Activated T-helper 1 cell treated with anti-CD3 and anti-CD28 coated beads, Interleukin-2, amount 50 U/mL, for 16 hours (primary cell): ENCODE measurements at regions not wholly inside any gene's neighbourhood (a gene's known extent, or its start where the extent isn't known, plus 50 kb on each side); places are given as distances from the start of the nearest gene placed in this dataset.

Source experiments
- DNase-seq, 2 donors: peaks; one replicate each; pipeline ENCODE4 v3.0.0-alpha.2; 2020; ENCODE audit warnings: low read depth in 1 of 2, low spot score in 1 of 2

DNA sequence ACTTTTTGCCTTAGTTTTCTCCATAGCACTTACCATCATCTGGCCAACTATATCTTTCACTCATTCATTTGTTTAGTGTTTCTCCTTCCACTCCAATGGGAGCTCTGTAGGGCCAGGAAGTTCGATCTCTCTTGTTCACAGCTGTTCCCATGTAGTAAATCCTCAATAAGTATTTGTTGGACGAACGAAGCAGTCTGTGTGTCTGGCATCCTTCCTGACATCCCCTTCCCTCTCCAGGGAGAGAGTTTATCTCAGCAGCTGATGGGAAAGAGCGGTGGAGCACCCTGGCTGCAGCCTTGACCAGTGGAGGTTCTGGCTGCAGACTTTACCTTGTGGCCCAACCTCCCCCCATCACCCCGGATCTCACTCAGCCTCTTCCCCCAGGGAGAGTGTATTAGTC is 141.7 kb downstream of the CHST1 start:
- DNase-seq, result no peak

DNA sequence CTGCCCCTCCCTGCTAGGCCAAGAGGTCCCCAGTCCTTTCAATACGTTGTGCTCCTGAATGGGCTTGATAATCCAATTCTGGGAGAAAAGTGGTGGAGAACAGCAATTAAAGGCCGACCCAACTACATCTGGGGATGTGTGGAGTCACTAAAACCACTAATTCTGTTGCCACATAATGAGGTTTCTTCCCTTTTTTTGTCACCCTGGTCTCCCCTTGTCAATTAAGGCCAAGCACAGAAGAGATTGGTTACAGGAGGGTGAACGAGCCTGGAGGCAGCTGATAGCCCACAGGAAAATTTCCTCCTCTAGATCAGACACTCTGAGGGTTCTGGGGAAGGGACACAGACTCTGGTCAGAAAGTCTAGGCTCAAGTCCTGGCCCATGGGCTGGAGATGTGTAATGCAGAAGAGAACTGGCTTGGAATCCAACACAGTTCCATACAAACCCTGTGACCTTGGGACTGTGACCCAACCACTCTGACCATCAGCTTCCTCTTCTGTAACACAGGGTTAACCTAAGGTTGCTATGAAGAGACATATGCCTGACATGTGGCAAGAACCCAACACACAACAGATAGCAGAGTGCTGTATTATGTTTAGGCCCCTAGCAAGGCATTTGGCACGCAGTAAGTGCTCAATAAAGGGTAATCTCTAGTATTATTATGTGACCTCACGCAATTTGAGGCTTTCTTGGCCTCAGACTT is 146.4 kb downstream of the CHST1 start:
- DNase-seq, result no peak

DNA sequence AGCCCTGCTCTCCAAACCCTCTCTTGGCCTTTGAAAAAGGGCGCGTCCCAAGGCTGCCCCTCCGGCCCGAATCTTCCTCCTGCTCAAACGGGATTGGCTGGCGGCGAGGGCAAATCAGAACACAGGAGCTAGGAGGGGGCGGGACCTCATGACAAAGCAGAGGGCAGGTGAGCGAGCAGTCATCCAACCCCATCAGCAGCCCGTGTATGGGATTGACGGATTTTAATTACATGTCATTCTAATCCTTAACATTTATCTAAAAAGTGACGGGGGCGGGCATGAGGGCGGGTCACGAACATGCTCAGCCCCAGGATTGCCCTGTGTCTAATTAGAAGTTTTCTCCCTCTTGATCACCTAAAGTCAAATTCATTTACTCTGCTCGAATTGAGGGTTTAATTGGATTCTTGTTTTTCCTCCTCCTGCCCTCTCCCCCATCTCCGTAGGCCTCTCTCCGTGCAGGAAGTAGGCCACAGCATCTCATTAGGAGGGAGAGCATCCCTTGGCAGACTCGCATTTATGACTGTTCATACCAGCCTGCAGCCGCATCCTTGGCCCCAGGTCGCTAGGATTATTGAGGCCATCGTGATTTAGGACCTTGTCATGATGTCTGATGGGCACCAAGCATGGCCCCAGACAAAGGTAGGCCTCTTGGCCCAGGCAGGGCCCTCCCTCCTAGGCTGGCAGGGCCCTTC is 147.1 kb downstream of the CHST1 start:
- no peak for DNase-seq

DNA sequence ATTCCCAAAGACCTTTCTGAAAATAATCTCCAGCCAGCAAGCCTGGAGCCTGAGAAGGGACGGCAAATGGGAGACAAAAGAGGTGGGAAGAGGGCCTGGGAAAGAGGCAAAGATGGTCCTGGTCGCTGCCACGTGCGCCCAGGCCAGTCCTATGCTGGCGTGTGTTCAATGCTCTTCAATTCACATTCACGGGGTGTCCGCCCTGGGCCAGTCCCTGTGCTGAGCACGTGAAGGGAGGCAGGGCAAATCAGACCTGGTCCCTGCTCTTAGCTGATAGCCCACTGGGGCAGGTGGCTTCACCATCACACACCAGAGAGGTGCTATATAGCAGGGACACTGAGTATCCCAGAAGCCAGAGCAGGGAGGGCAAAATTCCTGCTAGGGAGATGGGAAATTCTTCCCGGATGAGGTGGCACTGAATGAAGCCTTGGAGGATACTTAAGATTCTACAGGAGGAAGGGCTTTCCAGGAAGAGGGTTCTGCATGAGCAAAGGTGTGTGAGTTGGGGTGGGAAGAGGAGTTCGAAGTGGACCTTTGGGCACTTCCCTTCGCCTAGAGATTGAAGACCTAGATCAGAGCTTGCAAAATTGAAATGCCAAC is 148.2 kb downstream of the CHST1 start:
- DNase-seq, result no peak

DNA sequence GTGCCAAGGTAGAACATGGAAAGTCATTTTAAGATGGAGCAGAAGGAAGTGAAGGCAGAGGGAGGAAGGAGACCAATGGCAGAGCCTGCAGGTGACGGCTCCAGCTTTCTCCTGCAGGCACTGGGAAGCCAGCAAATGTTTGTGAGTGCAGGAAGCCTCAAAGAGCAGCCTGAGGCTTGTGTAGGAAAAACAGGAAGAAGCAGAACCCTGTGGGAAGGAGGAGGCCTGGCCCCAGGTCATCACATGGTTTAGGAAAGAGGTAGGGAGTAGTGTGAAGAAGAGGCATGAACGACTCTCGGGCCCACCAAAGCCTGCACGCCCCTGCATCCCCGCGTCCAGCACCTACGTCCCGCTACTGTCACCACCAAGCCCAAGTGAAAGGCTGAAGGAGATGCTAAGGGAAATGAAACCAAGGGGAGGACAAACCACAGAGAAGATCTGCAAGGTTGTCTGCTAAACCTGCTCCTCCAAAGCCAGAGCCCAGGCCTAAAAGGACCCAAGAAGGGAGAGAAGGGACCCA is 151.5 kb downstream of the CHST1 start:
- no peak for DNase-seq

DNA sequence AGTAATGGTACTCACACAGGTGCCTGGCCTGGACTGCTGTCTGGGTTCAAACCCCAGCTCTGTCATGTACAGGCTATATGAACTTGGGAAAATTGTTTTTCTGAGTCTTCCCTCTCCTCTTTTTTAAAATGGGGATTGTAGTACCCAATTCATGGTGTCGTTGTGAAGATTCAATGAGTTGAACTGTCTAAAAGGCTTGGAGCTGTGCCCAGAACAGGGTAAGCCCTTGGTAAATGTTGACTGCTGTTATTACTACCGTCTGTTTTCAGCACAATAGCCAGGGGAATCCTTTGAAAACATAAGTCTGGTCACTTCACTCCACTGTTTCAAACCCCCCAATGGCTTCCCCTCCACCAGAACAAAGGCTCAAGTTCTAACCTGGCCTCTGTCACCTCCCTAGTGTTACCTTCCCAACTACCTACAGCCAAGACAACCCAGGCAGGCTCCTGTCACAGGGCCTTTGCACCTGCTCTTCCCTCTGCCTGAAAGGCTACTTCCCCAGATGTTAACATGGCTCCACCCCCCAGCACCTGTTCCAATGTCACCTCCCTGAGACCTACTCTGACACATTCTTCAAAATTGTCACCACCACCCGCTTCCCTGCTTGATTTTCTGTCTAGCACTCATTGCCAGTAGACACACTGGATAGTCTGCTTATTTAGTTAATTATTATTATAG is 152.8 kb downstream of the CHST1 start:
- DNase-seq, result no peak

DNA sequence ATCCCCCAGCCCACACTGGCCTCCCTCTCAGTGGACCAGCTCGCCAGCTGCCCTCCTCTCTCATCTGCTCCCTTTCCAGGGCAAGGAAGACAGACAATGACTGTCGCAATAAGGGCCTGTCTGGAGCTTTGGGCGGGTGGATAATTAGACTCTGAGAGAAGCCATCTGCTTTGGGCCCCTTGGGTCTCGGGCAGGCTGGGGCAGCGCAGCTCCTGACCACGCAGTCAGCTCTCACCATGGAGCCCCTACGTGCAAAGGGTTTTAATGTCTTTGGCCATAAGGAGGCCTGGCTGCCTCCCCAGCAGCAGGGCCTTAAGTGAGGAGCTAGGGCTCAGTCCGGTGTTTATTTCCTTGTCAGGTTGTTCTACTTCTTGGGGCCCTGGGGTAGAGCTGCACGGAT is 153.9 kb downstream of the CHST1 start:
- DNase-seq, result no peak

DNA sequence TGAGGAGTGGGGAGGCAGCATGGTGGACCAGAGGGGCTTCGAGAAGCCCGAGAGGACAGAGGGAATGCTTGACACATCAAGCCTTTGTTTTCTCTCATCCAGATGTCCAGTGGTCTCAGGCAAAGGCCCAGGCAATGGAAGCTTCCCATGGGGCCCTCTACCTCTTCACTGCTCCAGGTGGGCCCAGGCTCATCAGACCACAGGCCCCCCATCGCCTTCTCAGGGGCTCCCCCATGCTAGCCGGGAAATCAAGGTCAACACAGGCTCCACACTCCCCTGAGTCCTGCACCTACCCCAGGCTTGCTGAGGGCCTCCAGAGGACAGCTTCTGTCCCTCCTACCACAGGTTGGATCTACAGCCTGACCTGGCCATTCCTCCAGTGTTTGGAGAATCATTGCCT is 157.5 kb downstream of the CHST1 start:
- no peak for DNase-seq

DNA sequence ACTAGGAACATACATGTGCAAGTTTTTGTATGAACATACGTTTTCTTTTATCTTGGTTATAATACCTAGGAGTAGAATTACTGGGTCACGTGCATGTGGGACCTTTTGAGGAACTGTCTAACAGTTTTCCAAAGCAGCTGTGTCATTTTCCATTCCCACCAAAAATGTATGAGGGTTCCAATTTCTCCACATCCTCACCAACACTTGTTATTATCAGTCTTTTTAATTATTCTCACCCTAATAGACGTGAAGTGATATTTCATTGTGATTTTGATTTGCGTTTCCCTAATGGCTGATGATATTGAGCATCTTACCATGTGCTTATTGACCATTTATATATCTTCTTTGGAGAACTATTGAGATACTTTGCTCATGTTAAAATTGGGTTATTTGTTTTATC is 162.1 kb downstream of the CHST1 start:
- no peak for DNase-seq

DNA sequence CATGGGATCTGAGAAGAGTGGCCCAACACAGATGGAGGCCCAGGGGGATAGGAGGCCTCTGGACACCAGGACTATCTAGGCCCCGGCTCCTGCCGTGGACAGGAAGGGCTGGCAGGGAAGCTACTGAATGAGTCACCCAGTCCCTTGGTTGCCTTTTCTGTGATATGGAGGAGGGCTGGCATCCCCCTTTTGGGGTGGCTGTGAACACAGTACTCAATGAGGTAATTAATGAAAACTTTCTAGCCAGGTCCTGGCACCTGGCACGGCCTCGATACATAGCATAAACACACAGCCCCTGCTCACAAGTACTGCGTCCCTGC is 163.2 kb downstream of the CHST1 start:
- DNase-seq, result no peak

DNA sequence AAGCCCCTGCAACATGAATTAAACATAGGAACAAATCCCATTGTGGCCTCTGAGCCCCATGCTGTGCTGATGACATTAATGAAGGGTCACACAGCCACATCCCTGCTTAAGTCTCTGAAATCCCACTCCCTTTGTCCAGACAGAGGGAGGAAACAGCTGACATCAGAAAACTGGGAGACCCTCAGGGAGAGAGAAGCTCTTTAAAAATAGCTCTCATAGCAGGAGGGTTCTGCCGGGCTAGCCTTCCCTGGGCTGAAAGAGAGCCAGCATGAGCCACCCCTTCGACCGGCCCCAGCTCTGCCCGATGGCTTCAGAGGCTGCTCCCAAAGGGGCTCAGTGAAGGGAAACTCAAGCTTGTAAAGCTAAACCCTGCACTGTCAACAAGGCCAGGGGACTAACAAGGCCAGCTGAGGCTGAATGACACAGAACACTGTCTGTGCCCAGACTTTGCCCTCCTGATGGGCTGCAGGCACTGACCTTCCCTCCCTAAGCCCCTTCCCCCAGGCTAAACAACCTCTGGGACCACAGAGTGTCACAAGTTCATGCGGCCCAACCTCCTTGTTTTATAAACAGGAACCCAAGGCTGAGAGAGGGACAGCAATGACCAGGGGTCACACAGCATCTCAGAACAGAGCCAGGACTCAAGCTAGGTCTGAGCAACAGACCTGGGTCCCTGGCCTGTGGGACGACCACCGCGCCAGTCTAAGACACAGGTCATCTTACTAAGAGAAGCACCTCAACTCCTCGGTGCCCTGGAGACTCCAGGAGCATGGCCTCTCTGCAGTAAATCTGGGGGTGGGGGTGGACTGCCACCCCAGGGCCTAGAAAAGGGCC is 163.8 kb downstream of the CHST1 start:
- DNase-seq, result no peak

DNA sequence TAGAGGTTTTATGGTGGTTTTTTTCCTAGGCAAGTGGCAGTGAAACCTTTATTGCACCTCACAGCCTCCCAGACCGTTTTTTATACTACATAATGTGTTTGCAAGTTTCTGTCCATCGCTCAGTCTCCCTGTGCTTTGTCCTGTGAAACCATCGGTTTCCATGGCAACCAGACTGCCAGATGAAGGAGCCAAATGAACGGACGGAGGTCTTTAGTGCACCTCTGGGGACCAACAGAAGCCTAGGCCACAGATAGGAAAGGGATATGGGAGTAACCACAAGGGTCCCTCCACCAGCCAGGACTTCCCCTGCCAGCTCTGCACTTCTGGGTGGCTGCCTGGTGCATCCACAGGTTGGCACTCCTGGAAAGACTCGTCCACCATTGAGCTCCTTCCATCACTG is 165.0 kb downstream of the CHST1 start:
- DNase-seq, result no peak

DNA sequence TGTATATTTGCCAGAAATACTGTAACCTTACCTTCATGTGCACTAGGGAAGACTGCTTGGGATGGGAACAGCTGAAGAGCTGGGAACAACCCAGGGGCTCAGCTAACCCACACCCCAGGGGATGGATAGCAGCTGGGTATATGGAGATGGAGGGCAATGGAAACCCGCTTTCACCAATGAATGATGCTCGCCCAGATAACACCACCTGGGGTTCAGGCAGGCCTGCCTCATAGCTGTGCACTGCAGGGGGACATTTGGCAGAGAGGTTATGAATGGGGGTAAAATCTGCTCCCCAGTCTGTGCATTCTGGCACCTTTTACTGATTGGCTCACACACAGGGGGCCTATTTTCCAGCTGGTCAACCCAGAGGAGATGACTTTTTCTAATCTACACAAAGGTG is 170.7 kb downstream of the CHST1 start:
- DNase-seq, result no peak

DNA sequence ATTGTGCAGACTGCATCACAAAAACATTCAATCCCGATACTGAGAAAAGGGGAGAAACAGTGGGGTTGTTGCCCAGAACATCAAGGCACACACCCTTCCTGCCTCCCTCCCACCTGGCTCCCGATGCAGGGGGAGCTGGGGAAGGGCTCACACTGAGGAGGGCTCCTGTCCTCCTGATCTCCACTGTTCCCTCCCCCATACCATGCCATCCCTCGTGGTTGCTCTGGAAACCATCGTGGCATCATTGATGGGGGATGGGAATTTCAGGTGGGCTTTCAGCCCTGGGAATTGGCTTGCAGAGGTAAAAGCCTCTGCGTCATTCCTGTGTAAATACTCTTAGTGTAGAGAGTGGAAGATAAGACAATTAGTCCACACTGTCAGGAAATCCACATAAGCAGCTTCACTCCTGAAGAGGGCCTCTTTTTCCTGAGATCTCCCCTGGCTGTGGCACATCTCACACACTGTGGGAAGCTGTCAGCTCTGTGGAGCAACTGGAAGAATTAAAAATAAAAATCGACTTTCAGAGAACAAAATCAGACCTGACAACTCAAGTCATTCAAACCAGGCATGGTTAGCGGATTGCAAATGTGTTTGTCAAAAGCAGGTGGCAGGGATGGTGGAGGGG is 176.0 kb downstream of the CHST1 start:
- DNase-seq, result no peak

DNA sequence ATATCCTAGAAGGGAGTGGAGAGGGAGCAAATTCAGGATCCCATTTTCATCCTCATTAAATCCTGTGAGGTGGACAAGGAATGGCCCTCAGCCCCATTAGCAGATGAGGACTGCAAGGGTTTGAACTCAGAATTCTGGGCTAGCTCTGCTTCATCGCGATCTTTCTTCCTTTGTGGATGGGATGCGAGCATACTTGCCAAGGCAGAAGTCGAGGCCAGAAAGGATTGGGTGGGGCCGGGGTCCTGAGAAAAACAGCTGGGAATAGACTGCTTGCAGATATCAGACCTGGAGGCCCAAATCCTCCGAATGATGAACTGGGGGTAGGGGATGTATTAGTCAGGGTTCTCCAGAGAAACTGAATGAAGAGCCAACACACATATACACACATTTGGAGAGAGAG is 179.0 kb downstream of the CHST1 start:
- DNase-seq, result no peak

DNA sequence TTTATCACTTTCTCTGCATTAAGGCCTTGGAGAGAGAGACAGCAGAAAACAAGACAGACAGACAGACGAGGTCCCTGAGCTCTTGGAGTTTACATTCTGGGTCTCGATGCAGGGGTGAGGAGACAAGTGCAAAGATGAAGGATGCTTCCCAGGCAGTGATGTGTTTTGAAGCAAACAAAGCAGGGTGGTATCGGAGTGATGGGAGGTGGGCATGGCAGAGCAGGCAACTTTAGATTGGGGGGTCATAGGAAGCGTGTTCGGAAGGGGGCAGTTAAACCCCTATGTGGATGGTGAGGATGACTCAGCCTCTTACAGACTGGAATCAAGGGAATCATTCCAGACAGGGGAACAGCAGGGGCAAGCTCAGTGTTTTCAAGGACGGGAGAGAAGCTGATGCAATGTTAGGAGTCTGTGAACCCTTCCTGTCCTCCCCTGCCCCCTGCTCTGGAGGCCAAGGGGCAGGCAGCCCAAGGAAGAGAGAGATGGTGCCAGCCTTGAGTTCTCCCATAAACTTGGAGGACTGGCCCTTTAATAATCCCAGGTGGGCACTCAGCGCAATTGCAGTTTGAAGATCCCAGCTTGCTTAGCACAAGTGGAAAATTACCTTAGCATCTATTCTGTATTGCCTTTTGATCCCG is 180.2 kb downstream of the CHST1 start:
- no peak for DNase-seq

DNA sequence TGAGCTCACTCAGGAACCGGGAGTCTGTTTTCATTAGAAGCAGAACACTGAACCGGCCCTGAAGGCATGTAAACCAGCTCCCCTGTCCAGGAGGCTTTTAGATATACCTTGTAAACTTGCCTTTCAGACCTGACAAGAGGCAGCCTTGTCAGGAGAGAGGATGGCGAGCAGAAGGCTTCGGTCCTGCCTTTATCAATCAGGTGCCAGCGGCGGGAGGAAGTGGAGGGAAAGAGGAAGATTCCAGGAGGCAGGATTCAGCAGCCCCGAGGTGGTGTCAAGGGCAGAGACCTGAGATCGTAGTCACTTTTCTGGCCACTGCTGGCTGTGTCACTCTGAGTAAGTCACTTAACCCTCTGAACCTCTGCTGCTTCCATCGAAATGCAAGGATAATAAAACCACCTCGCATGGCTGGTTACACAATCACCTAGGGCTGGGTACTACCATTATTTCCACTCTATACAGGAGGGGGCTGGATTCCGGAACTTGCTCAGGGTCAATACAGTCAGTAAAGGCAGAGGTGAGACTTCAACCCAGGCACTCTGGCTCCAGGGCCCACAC is 181.0 kb downstream of the CHST1 start:
- no peak for DNase-seq

DNA sequence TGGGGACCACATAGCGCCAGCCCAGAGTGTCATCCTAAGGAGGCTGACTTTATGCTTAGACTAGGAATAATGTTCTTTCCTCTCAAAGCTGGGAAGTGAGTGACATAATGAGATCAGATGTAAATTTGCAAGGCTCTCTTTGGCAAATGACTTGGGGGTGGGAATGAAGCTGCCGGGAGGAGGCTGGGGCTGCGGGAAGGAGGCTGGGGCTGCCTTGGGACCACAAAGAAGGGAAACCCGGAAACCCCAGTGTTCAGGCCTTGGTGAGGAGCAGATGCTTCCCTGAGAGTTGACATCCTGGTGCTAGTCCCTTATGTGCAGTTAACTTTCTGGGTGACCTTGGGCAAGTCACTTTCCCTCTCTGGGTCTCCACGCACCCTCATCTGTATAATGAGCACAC is 182.0 kb downstream of the CHST1 start:
- no peak for DNase-seq

DNA sequence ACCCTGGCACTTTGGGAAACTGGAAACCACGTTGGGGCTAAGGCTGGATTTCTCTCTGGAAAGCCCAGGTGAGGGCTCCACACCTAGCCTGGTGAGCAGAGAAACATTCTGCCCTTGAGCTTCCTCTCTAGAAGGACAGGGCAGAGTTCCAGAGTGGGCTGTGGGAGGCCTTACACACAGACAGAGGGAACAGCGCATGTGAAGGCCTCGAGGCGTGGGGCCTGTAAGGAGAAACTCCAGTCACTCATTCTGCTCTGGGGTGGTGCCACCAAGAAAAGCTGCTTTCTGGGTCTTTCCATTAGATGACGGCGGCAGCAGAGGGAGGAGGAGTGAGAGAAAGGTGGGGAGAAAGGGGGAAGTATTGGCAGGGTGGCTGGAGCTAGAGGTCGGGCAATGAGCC is 183.1 kb downstream of the CHST1 start:
- no peak for DNase-seq

DNA sequence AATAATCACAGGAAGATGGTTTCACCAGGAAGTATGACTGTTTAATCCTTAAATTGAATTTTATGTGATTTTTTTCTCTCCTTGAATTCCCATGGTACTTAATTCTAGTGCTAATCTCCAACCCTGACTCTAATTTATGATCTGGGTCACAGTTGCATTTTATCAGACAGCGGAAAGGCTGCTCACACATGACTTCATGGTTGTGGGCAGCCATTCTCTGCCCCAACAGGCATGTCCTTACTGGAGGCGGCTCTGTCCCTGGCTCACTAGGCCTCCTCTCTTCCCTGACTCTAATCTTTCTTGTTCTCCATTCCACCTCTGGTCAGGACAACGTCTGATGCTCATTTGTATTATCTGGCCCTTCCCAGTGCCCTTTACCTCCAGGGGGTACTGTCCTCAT is 184.4 kb downstream of the CHST1 start:
- no peak for DNase-seq
